NAMALWA (cell line): ENCODE measurements at regions not wholly inside any gene's neighbourhood (a gene's known extent, or its start where the extent isn't known, plus 50 kb on each side); places are given as distances from the start of the nearest gene placed in this dataset.

Source experiments
- DNase-seq: peaks from one replicate; pipeline ENCODE4 v3.0.0-alpha.2; 2015; ENCODE audit warnings: low spot score

GRCh38 chr16:5649762-5650743 lies 552.5 kb upstream of the EEF2KMT start:
- DNase-seq = no peak

DNA sequence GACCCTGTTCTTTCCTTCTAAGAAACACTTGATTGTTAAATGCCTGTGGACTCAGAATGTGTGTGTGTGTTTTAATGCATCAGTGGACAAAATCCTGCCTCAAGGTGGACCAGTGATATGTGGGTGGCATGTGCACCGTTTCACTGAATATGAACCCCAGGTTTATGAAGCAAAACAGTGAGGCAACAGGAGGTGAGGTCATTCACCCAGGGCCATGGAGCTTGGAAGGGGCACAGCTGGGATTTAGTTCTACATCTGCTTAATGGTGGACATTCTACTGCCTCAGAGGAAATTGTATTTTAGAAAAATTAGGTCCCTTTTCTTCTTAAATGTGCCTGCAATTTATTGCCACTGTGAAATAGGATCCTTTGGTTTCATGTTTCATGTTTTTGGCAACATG lies 549.5 kb upstream of the EEF2KMT start:
- no peak for DNase-seq

GRCh38 chr16:5643855-5644531 lies 546.4 kb upstream of the EEF2KMT start:
- no peak for DNase-seq

GRCh38 chr16:5642436-5642835 lies 544.8 kb upstream of the EEF2KMT start:
- no peak for DNase-seq

- DNase-seq = no peak
Measured at GRCh38 chr16:5642011-5642410, 544.4 kb upstream of the EEF2KMT start.

GRCh38 chr16:5640883-5641282 lies 543.3 kb upstream of the EEF2KMT start:
- no peak for DNase-seq

DNA sequence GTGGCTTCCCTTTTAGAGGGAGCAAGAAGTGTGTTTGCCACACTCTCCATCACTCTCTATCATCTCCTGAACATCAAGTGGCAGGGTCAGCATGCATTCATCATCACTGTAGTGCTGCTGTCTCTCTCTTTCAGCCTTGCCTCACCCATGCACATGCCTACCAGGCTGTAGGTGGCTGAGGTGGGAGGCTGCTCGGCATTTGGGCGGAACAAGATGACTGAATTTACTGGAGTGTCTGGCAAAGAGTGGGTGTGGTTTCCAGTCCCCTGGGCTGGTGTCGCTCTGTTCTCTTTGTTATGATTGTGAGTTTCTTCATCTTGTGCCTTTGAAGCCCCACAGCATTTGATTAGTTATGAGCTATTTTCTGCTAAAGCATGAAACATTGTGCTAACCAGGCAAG lies 541.9 kb upstream of the EEF2KMT start:
- DNase-seq = no peak

- no peak for DNase-seq
Measured at GRCh38 chr16:5635331-5635730, 537.7 kb upstream of the EEF2KMT start.

DNA sequence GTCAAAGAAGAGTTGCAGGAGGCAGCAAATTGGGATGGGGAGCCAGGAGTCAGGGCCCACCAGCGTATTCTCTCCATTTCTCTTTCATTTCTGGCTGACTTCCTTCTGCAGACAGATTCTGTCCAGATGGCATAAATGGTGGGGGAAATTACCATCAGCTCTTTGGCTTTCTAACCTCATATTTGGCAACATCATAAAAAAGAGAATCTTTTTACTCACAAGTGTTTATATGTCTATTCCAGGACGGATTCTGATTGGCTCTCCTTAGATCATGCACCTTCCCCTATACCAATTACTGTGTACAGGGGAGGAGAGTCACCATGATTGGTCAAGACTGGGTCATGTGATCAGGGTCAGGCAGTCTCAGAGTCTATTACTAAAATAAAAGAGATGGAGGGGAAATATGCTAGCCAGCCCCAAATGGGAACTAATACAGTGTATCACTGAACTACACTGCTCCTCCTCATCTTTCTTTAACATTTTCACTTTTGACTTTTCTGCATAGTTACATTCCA lies 537.1 kb upstream of the EEF2KMT start:
- peak; percentile 64 for DNase-seq

- DNase-seq = peak; percentile 61
Measured at GRCh38 chr16:5633845-5634440, 536.3 kb upstream of the EEF2KMT start.

- DNase-seq = no peak
Measured at GRCh38 chr16:5622234-5622884, 524.8 kb upstream of the EEF2KMT start.

GRCh38 chr16:5621826-5622225 lies 524.2 kb upstream of the EEF2KMT start:
- DNase-seq = no peak

GRCh38 chr16:5619304-5619703 lies 521.7 kb upstream of the EEF2KMT start:
- no peak for DNase-seq

DNA sequence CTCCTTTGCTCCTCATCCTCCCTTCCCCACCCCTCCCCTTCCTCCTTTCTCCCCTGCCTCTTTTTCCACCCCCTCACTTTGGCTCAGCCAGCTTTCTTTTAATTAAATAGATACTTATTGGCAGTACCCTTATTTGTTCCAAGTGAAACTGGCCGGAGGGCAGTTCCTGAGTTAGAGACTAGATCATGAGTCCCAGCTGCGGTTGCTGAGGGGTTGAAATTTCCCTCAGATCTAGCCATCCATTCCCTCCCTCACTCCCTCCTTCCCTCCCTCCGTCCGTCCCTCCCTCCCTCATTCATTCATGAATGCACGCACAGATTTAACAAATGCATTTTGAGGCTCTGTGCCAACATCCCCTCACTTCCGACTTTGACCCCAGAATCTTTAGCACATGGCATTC lies 519.2 kb upstream of the EEF2KMT start:
- no peak for DNase-seq

DNA sequence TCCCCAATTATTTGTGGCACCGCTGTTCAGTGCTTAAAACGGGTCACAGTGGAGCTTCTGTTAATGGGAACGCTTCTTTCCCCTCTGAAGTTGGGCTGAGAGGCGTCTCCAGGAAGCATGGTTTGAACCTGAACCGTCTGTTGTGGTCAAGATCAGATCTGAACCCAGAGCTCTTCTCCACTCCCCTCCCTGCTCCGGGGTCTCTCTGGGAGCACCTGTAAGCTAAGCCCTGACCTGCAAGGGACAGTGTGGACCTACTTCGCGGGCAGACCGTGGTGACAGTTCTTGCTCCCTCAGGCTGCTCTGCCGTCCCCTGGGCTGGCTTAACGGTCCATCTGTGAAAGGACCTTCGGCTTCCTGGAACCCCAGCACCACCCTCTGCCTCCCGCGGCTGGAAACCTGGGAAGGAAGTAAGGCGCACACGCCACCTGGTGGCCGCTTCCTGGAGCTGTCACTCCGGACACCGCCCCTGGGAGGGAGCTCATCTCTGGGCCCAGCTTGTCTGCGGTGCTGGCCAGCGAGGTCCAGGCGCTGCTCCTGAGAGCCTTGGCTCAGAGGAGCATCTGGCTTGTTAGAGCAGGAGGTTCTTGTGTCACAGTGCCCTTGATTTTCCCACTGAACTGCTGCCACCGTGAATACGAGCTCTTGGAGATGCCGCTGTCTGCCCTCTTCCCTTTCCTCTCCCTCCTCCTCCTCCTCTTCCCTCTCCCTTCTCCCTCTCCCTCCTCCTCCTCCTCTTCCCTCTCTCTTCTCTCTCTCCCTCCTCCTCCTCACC lies 518.5 kb upstream of the EEF2KMT start:
- peak; percentile 62 for DNase-seq

DNA sequence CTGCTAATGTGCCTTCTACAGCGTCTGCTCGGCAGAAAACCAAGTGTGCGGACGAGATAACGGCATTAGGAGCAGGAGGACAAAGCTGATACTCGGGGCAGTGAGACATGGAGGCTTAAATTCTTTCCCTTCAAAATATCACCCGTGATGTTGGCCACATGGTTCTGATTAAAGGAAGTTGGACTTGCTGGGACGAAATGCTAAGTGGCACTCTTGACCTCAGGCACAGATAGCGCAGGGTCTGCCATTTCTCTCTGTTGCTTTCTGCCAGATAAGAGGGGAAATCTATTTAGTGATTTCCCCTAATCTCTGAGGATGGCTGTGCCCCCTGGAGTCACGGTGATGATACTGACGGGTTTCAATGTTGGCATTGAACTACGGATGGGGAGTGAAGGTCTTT lies 509.6 kb upstream of the EEF2KMT start:
- no peak for DNase-seq

DNA sequence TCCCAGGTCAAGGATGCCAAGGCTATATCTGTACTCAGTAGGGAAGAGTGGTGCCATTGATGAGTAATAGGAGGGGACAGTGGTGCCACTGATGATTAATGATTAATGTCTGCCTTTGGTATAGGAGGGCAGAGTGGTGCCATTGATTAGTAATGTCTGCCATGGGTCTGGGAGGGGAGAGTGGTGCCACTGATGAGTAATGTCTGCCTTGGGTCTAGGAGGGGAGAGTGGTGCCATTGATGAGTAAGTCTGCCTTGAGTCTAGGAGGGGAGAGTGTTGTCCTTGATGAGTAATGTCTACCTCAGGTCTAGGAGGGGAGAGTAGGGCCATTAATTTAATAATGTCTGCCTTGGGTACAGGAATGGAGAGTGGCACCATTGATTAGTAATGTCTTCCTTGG lies 507.8 kb upstream of the EEF2KMT start:
- no peak for DNase-seq

GRCh38 chr16:5604770-5605169 lies 507.2 kb upstream of the EEF2KMT start:
- DNase-seq = peak; percentile 17

- DNase-seq = no peak
Measured at GRCh38 chr16:5603836-5604235, 506.2 kb upstream of the EEF2KMT start.

- DNase-seq = no peak
Measured at GRCh38 chr16:5601957-5602356, 504.4 kb upstream of the EEF2KMT start.

- no peak for DNase-seq
Measured at GRCh38 chr16:5598793-5599192, 501.2 kb upstream of the EEF2KMT start.
